ENCODE measurements at regions not wholly inside any gene's neighbourhood (a gene's known extent, or its start where the extent isn't known, plus 50 kb on each side); places are given as distances from the start of the nearest gene placed in this dataset.

GRCh38 chr1:172777767-172778166, 118.9 kb downstream of the FASLG start:
- no peak for TF ChIP-seq CREB1 (IDR thresholded peaks at IDR 0.05)
- no peak for TF ChIP-seq SP1 (IDR thresholded peaks at IDR 0.05; ENCODE audit: low read depth, low read length)
- no peak for TF ChIP-seq POLR2AphosphoS5 (IDR thresholded peaks at IDR 0.05; ENCODE audit: low read depth, low read length)
- TF ChIP-seq, protein P1, sequence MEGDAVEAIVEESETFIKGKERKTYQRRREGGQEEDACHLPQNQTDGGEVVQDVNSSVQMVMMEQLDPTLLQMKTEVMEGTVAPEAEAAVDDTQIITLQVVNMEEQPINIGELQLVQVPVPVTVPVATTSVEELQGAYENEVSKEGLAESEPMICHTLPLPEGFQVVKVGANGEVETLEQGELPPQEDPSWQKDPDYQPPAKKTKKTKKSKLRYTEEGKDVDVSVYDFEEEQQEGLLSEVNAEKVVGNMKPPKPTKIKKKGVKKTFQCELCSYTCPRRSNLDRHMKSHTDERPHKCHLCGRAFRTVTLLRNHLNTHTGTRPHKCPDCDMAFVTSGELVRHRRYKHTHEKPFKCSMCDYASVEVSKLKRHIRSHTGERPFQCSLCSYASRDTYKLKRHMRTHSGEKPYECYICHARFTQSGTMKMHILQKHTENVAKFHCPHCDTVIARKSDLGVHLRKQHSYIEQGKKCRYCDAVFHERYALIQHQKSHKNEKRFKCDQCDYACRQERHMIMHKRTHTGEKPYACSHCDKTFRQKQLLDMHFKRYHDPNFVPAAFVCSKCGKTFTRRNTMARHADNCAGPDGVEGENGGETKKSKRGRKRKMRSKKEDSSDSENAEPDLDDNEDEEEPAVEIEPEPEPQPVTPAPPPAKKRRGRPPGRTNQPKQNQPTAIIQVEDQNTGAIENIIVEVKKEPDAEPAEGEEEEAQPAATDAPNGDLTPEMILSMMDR (IDR thresholded peaks at IDR 0.05; ENCODE audit: control extremely low read depth in 1 of 3, insufficient read depth in 1 of 3, low read depth in 1 of 3, low read length in 3 of 3) = no peak
- no peak for TF ChIP-seq JUND (IDR thresholded peaks at IDR 0.05; ENCODE audit: low read length)
- no peak for TF ChIP-seq POLR2A (IDR thresholded peaks at IDR 0.05; ENCODE audit: control extremely low read depth in 1 of 2, low read depth in 2 of 2, low read length in 2 of 2)
- TF ChIP-seq EGR1 (IDR thresholded peaks at IDR 0.05; ENCODE audit: borderline replicate concordance, low read depth, low read length) = no peak
- no peak for TF ChIP-seq CHD2 (IDR thresholded peaks at IDR 0.05; ENCODE audit: low read length)
- no peak for TF ChIP-seq TBP (IDR thresholded peaks at IDR 0.05; ENCODE audit: low read depth, low read length)
- TF ChIP-seq, protein P2, sequence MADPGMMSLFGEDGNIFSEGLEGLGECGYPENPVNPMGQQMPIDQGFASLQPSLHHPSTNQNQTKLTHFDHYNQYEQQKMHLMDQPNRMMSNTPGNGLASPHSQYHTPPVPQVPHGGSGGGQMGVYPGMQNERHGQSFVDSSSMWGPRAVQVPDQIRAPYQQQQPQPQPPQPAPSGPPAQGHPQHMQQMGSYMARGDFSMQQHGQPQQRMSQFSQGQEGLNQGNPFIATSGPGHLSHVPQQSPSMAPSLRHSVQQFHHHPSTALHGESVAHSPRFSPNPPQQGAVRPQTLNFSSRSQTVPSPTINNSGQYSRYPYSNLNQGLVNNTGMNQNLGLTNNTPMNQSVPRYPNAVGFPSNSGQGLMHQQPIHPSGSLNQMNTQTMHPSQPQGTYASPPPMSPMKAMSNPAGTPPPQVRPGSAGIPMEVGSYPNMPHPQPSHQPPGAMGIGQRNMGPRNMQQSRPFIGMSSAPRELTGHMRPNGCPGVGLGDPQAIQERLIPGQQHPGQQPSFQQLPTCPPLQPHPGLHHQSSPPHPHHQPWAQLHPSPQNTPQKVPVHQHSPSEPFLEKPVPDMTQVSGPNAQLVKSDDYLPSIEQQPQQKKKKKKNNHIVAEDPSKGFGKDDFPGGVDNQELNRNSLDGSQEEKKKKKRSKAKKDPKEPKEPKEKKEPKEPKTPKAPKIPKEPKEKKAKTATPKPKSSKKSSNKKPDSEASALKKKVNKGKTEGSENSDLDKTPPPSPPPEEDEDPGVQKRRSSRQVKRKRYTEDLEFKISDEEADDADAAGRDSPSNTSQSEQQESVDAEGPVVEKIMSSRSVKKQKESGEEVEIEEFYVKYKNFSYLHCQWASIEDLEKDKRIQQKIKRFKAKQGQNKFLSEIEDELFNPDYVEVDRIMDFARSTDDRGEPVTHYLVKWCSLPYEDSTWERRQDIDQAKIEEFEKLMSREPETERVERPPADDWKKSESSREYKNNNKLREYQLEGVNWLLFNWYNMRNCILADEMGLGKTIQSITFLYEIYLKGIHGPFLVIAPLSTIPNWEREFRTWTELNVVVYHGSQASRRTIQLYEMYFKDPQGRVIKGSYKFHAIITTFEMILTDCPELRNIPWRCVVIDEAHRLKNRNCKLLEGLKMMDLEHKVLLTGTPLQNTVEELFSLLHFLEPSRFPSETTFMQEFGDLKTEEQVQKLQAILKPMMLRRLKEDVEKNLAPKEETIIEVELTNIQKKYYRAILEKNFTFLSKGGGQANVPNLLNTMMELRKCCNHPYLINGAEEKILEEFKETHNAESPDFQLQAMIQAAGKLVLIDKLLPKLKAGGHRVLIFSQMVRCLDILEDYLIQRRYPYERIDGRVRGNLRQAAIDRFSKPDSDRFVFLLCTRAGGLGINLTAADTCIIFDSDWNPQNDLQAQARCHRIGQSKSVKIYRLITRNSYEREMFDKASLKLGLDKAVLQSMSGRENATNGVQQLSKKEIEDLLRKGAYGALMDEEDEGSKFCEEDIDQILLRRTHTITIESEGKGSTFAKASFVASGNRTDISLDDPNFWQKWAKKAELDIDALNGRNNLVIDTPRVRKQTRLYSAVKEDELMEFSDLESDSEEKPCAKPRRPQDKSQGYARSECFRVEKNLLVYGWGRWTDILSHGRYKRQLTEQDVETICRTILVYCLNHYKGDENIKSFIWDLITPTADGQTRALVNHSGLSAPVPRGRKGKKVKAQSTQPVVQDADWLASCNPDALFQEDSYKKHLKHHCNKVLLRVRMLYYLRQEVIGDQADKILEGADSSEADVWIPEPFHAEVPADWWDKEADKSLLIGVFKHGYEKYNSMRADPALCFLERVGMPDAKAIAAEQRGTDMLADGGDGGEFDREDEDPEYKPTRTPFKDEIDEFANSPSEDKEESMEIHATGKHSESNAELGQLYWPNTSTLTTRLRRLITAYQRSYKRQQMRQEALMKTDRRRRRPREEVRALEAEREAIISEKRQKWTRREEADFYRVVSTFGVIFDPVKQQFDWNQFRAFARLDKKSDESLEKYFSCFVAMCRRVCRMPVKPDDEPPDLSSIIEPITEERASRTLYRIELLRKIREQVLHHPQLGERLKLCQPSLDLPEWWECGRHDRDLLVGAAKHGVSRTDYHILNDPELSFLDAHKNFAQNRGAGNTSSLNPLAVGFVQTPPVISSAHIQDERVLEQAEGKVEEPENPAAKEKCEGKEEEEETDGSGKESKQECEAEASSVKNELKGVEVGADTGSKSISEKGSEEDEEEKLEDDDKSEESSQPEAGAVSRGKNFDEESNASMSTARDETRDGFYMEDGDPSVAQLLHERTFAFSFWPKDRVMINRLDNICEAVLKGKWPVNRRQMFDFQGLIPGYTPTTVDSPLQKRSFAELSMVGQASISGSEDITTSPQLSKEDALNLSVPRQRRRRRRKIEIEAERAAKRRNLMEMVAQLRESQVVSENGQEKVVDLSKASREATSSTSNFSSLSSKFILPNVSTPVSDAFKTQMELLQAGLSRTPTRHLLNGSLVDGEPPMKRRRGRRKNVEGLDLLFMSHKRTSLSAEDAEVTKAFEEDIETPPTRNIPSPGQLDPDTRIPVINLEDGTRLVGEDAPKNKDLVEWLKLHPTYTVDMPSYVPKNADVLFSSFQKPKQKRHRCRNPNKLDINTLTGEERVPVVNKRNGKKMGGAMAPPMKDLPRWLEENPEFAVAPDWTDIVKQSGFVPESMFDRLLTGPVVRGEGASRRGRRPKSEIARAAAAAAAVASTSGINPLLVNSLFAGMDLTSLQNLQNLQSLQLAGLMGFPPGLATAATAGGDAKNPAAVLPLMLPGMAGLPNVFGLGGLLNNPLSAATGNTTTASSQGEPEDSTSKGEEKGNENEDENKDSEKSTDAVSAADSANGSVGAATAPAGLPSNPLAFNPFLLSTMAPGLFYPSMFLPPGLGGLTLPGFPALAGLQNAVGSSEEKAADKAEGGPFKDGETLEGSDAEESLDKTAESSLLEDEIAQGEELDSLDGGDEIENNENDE (IDR thresholded peaks at IDR 0.05; ENCODE audit: insufficient replicate concordance, low read length) = no peak
- TF ChIP-seq TEAD4 (IDR thresholded peaks at IDR 0.05; ENCODE audit: low read depth, low read length) = no peak

Measured in H1 (cell line).